Naive thymus-derived CD4-positive, alpha-beta T cell (primary cell): ENCODE measurements at regions not wholly inside any gene's neighbourhood (a gene's known extent, or its start where the extent isn't known, plus 50 kb on each side); places are given as distances from the start of the nearest gene placed in this dataset.

Experiments used
- ATAC-seq: fragments of 150-1000 bp; cut with Tn5 transposase; 2 replicates; pipeline ENCODE4 v1.10.0; 2021; ENCODE audit warnings: mild to moderate bottlenecking, moderate library complexity
- CTCF ChIA-PET: fragments of 350-600 bp; sonication (Branson Sonifier 250); formaldehyde crosslinking; loops from one replicate; lab custom pipeline; 2021; ENCODE audit warnings: antibody characterized with exemption; lab: Charles Lee
- POLR2A ChIA-PET: fragments of 350-600 bp; sonication (Branson Sonifier 250); formaldehyde crosslinking; loops from one replicate; lab custom pipeline; 2021; ENCODE audit warnings: antibody characterized with exemption, inconsistent platforms; lab: Charles Lee
- DNase-seq, 9 donors: peaks; one replicate each; pipeline versions ENCODE4 v3.0.0 to v3.0.0-alpha.2; 2020 to 2022; ENCODE audit warnings: mixed read lengths in 1 of 9
- H3K27ac ChIP-seq: one replicate; pipeline ENCODE4 v1.7.0; 2013; ENCODE audit warnings: mild to moderate bottlenecking, low read depth, low read length, moderate library complexity
- H3K27me3 ChIP-seq, 2 donors: one replicate each; pipeline ENCODE4 v1.7.0; 2013; ENCODE audit warnings: low read length in 2 of 2, mild to moderate bottlenecking in 2 of 2, moderate library complexity in 2 of 2; ENCODE audit not compliant: control insufficient read depth in 2 of 2, insufficient read depth in 2 of 2
- H3K36me3 ChIP-seq, 3 experiments: 1 replicate in 2 of 3; 2 replicates in 1 of 3; pipeline ENCODE4 v1.7.0; 2013; ENCODE audit warnings: low read length in 3 of 3, mild to moderate bottlenecking in 3 of 3, moderate library complexity in 1 of 3; ENCODE audit not compliant: insufficient read depth in 3 of 3, control insufficient read depth in 2 of 3
- H3K4me1 ChIP-seq, 2 donors: one replicate each; pipeline ENCODE4 v1.7.0; 2013; ENCODE audit warnings: low read length in 2 of 2, mild to moderate bottlenecking in 2 of 2, moderate library complexity in 1 of 2; ENCODE audit not compliant: control insufficient read depth in 2 of 2, insufficient read depth in 2 of 2
- H3K4me3 ChIP-seq: 2 replicates; pipeline ENCODE4 v1.7.0; 2013; ENCODE audit warnings: mild to moderate bottlenecking, low read length
- H3K9me3 ChIP-seq, 3 experiments: 1 replicate in 2 of 3; 2 replicates in 1 of 3; pipeline ENCODE4 v1.7.0; 2013; ENCODE audit warnings: low read length in 3 of 3; ENCODE audit not compliant: control insufficient read depth in 2 of 3
- H3K27ac Mint-ChIP-seq, 9 donors: one replicate each; pipeline ENCODE4 v1.8.0; 2020 to 2022; ENCODE audit warnings: mixed read lengths in 9 of 9, mild to moderate bottlenecking in 8 of 9, moderate library complexity in 5 of 9, inconsistent platforms in 2 of 9
- H3K27me3 Mint-ChIP-seq, 5 donors: one replicate each; pipeline ENCODE4 v1.8.0; 2021 to 2022; ENCODE audit warnings: mixed read lengths in 5 of 5, mild to moderate bottlenecking in 1 of 5
- H3K36me3 Mint-ChIP-seq, 5 donors: one replicate each; pipeline ENCODE4 v1.8.0; 2020 to 2022; ENCODE audit warnings: mixed read lengths in 5 of 5, mild to moderate bottlenecking in 3 of 5, inconsistent platforms in 1 of 5
- H3K4me1 Mint-ChIP-seq, 7 donors: one replicate each; pipeline ENCODE4 v1.8.0; 2020 to 2022; ENCODE audit warnings: mixed read lengths in 7 of 7, mild to moderate bottlenecking in 3 of 7, inconsistent platforms in 1 of 7
- H3K4me3 Mint-ChIP-seq, 10 donors: one replicate each; pipeline ENCODE4 v1.8.0; 2020 to 2022; ENCODE audit warnings: mild to moderate bottlenecking in 10 of 10, mixed read lengths in 10 of 10, moderate library complexity in 6 of 10, inconsistent platforms in 2 of 10
- H3K9me3 Mint-ChIP-seq, 11 donors: one replicate each; pipeline ENCODE4 v1.8.0; 2020 to 2022; ENCODE audit warnings: mixed read lengths in 11 of 11, mild to moderate bottlenecking in 4 of 11, inconsistent platforms in 1 of 11, moderate library complexity in 1 of 11
- intact Hi-C, 2 donors: fragments of 100-400 bp; cut with micrococcal nuclease; formaldehyde crosslinking; loops; one replicate each; pipeline ENCODE4 v1.15.1; 2023

GRCh38 chr10:53135213-53135896, 362.8 kb upstream of the MBL2 start:
- Histone ChIP-seq H3K4me1 (no peaks in the 10 kb centered on the region), H3K27ac (no peak overlapping the region), H3K9me3 (no peaks in the 10 kb centered on the region), H3K27me3 (no peaks in the 10 kb centered on the region), H3K36me3 (no peaks in the 10 kb centered on the region), H3K4me3 (no peak overlapping the region)
- H3K4me1 Mint-ChIP-seq: no peaks in the 10 kb centered on the region
- ChIA-PET POLR2A (no interaction called here), CTCF (no interaction called here)
- H3K4me3 Mint-ChIP-seq: no peak overlapping the region
- H3K36me3 Mint-ChIP-seq: no peaks in the 10 kb centered on the region
- peaks cover 0 to 13% (median 3%) of the 10 kb centered on the region in 11 donors for H3K9me3 Mint-ChIP-seq
- H3K27ac Mint-ChIP-seq: no peak overlapping the region
- ATAC-seq (no peak), DNase-seq (no peak)
- intact Hi-C loops: no loop called here
- H3K27me3 Mint-ChIP-seq: no peaks in the 10 kb centered on the region

- H3K36me3 Mint-ChIP-seq: no peaks in the 10 kb centered on the region
- DNase-seq: no peak
- Histone ChIP-seq H3K9me3 (no peaks in the 10 kb centered on the region), H3K4me3 (no peak overlapping the region), H3K4me1 (no peaks in the 10 kb centered on the region), H3K27me3 (no peaks in the 10 kb centered on the region), H3K36me3 (no peaks in the 10 kb centered on the region), H3K27ac (no peak overlapping the region)
- intact Hi-C loops: no loop called here
- peaks cover 0 to 10% (median 0%) of the 10 kb centered on the region in 11 donors for H3K9me3 Mint-ChIP-seq
- H3K4me1 Mint-ChIP-seq: no peaks in the 10 kb centered on the region
- CTCF ChIA-PET: no interaction called here
- POLR2A ChIA-PET: no interaction called here
- H3K27me3 Mint-ChIP-seq: no peaks in the 10 kb centered on the region
- H3K4me3 Mint-ChIP-seq: no peak overlapping the region
- no peak for ATAC-seq
- no peak overlapping the region for H3K27ac Mint-ChIP-seq
These were observed 361.5 kb upstream of the MBL2 start for GRCh38 chr10:53134050-53134449.

- Histone ChIP-seq H3K4me1 (no peaks in the 10 kb centered on the region), H3K27me3 (no peaks in the 10 kb centered on the region), H3K4me3 (no peak overlapping the region), H3K27ac (no peak overlapping the region), H3K9me3 (no peaks in the 10 kb centered on the region), H3K36me3 (no peaks in the 10 kb centered on the region)
- DNase-seq: no peak
- intact Hi-C loops: no loop called here
- POLR2A ChIA-PET: no interaction called here
- Mint-ChIP-seq H3K27me3 (no peaks in the 10 kb centered on the region), H3K36me3 (no peaks in the 10 kb centered on the region), H3K4me1 (no peaks in the 10 kb centered on the region), H3K9me3 (peaks cover 0 to 12% (median 3%) of the 10 kb centered on the region in 11 donors), H3K4me3 (no peak overlapping the region), H3K27ac (no peak overlapping the region)
- CTCF ChIA-PET: no interaction called here
- ATAC-seq: no peak
These were observed 357.8 kb upstream of the MBL2 start for GRCh38 chr10:53130337-53130736.

- no peaks in the 10 kb centered on the region for H3K4me1 Mint-ChIP-seq
- H3K9me3 Mint-ChIP-seq: peaks cover 0 to 12% (median 3%) of the 10 kb centered on the region in 11 donors
- H3K4me3 ChIP-seq: no peak overlapping the region
- H3K27ac ChIP-seq: no peak overlapping the region
- no peaks in the 10 kb centered on the region for H3K27me3 ChIP-seq
- H3K4me3 Mint-ChIP-seq: no peak overlapping the region
- ChIA-PET POLR2A (no interaction called here), CTCF (no interaction called here)
- no peak for DNase-seq
- no peaks in the 10 kb centered on the region for H3K9me3 ChIP-seq
- intact Hi-C loops: loop anchor here in 1 of 2 donors (2.0 kb wide), 1 partner anchor 45 kb away; no protein-coding TSS in a partner anchor
- no peak overlapping the region for H3K27ac Mint-ChIP-seq
- no peaks in the 10 kb centered on the region for H3K4me1 ChIP-seq
- H3K27me3 Mint-ChIP-seq: no peaks in the 10 kb centered on the region
- H3K36me3 ChIP-seq: no peaks in the 10 kb centered on the region
- ATAC-seq: no peak
- no peaks in the 10 kb centered on the region for H3K36me3 Mint-ChIP-seq
These were observed 355.1 kb upstream of the MBL2 start for GRCh38 chr10:53127686-53128085.

GRCh38 chr10:53123311-53123710, 350.7 kb upstream of the MBL2 start:
- no peak overlapping the region for H3K27ac ChIP-seq
- no peaks in the 10 kb centered on the region for H3K36me3 ChIP-seq
- no peak for ATAC-seq
- H3K4me1 ChIP-seq: no peaks in the 10 kb centered on the region
- peaks cover 0 to 13% (median 7%) of the 10 kb centered on the region in 11 donors for H3K9me3 Mint-ChIP-seq
- ChIA-PET CTCF (no interaction called here), POLR2A (no interaction called here)
- H3K36me3 Mint-ChIP-seq: no peaks in the 10 kb centered on the region
- intact Hi-C loops: no loop called here
- no peak for DNase-seq
- no peaks in the 10 kb centered on the region for H3K9me3 ChIP-seq
- H3K27me3 Mint-ChIP-seq: no peaks in the 10 kb centered on the region
- H3K4me3 ChIP-seq: no peak overlapping the region
- no peaks in the 10 kb centered on the region for H3K4me1 Mint-ChIP-seq
- no peak overlapping the region for H3K27ac Mint-ChIP-seq
- H3K27me3 ChIP-seq: no peaks in the 10 kb centered on the region
- no peak overlapping the region for H3K4me3 Mint-ChIP-seq

- POLR2A ChIA-PET: no interaction called here
- Mint-ChIP-seq H3K27me3 (no peaks in the 10 kb centered on the region), H3K4me3 (no peak overlapping the region), H3K27ac (no peak overlapping the region), H3K9me3 (peaks cover 0 to 13% (median 7%) of the 10 kb centered on the region in 11 donors), H3K36me3 (no peaks in the 10 kb centered on the region), H3K4me1 (no peaks in the 10 kb centered on the region)
- Histone ChIP-seq H3K27ac (no peak overlapping the region), H3K4me3 (no peak overlapping the region), H3K4me1 (no peaks in the 10 kb centered on the region), H3K27me3 (no peaks in the 10 kb centered on the region), H3K36me3 (no peaks in the 10 kb centered on the region), H3K9me3 (no peaks in the 10 kb centered on the region)
- ATAC-seq (peak; percentile 31), DNase-seq (no peak)
- CTCF ChIA-PET: no interaction called here
- intact Hi-C loops: no loop called here
These were observed 349.7 kb upstream of the MBL2 start for GRCh38 chr10:53122281-53122680.

GRCh38 chr10:53115660-53116059, 343.1 kb upstream of the MBL2 start:
- Mint-ChIP-seq H3K27ac (no peak overlapping the region), H3K27me3 (no peaks in the 10 kb centered on the region), H3K4me1 (peaks cover 0 to 6% (median 2%) of the 10 kb centered on the region in 7 donors), H3K36me3 (peaks cover 0 to 3% (median 0%) of the 10 kb centered on the region in 5 donors), H3K9me3 (peaks cover 5 to 56% (median 16%) of the 10 kb centered on the region in 11 donors), H3K4me3 (no peak overlapping the region)
- no peak overlapping the region for H3K27ac ChIP-seq
- H3K4me3 ChIP-seq: no peak overlapping the region
- intact Hi-C loops: no loop called here
- peaks cover 0 to 5% (median 0%) of the 10 kb centered on the region in 3 experiments for H3K9me3 ChIP-seq
- H3K36me3 ChIP-seq: no peaks in the 10 kb centered on the region
- ChIA-PET POLR2A (no interaction called here), CTCF (interaction anchor here (0.6 kb wide), 1 partner anchor 345 kb away, joined by 3 read pairs; no protein-coding TSS in a partner anchor)
- H3K27me3 ChIP-seq: no peaks in the 10 kb centered on the region
- no peaks in the 10 kb centered on the region for H3K4me1 ChIP-seq
- ATAC-seq (no peak), DNase-seq (no peak)
